Right lobe of liver (tissue), 4 donors: ENCODE measurements at regions not wholly inside any gene's neighbourhood (a gene's known extent, or its start where the extent isn't known, plus 50 kb on each side); places are given as distances from the start of the nearest gene placed in this dataset.
"Not testable (repeated sequence)": the region's sequence is repeated elsewhere in the genome, so short reads cannot be mapped to it uniquely, and the experiment has no call there.

Experiments
- POLR2A ChIP-seq: fragments of 450-650 bp; IDR thresholded peaks from one replicate; pipeline ENCODE4 v1.6.1; 2017; ENCODE audit warnings: antibody characterized with exemption, mild to moderate bottlenecking
- TF ChIP-seq, protein P1 (sequence below), 4 donors: fragments of 200-600 bp in 3 of 4; fragments of 450-650 bp in 1 of 4; IDR thresholded peaks; one replicate each; pipeline versions ENCODE4 v1.5.1 to v1.8.0; 2016 to 2022; ENCODE audit warnings: antibody characterized with exemption in 4 of 4, mild to moderate bottlenecking in 2 of 4
- donor health status: DM: no; HTN: no; CAD: no.
- donor health status: DM: no; HTN: no; CAD: no.
- donor health status: DM: no; HTN: yes; CAD: no.

DNA sequence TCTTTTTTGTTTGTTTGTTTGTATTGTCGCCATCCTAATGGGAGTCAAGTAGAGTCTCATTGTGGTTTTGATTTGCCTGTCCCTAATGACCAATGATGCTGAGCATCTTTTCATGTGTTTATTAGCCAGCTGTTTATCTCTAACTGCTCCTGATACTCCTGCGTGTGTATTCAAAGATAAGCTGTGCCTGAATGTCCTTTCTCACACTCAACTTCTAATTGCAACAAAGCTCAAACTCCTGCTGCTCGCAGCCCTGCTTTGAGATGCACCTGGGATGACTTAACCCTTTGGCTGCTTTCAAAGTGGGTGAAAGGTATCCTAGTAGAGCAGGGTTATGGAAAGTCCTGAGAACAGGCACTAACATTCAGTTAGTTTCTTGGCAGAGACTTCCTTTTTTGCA lies 199.6 kb downstream of the BCL2L11 start:
- TF ChIP-seq, protein P1, sequence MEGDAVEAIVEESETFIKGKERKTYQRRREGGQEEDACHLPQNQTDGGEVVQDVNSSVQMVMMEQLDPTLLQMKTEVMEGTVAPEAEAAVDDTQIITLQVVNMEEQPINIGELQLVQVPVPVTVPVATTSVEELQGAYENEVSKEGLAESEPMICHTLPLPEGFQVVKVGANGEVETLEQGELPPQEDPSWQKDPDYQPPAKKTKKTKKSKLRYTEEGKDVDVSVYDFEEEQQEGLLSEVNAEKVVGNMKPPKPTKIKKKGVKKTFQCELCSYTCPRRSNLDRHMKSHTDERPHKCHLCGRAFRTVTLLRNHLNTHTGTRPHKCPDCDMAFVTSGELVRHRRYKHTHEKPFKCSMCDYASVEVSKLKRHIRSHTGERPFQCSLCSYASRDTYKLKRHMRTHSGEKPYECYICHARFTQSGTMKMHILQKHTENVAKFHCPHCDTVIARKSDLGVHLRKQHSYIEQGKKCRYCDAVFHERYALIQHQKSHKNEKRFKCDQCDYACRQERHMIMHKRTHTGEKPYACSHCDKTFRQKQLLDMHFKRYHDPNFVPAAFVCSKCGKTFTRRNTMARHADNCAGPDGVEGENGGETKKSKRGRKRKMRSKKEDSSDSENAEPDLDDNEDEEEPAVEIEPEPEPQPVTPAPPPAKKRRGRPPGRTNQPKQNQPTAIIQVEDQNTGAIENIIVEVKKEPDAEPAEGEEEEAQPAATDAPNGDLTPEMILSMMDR (IDR thresholded peaks at IDR 0.05), result not testable (repeated sequence)
- TF ChIP-seq POLR2A, result not testable (repeated sequence)
